IPS-18a (cell line): ENCODE measurements at regions not wholly inside any gene's neighbourhood (a gene's known extent, or its start where the extent isn't known, plus 50 kb on each side); places are given as distances from the start of the nearest gene placed in this dataset.
"Not testable (repeated sequence)": the region's sequence is repeated elsewhere in the genome, so short reads cannot be mapped to it uniquely, and the experiment has no call there.

ENCODE experiments used
- H3K27ac ChIP-seq: one replicate; pipeline ENCODE4 v1.5.1; 2013; ENCODE audit warnings: low read length
- H3K27me3 ChIP-seq: one replicate; pipeline ENCODE4 v1.6.1; 2013; ENCODE audit warnings: mild to moderate bottlenecking, low read length; ENCODE audit not compliant: control insufficient read depth, insufficient read depth
- H3K36me3 ChIP-seq: one replicate; pipeline ENCODE4 v1.6.1; 2013; ENCODE audit warnings: low read depth, low read length; ENCODE audit not compliant: control insufficient read depth
- H3K4me1 ChIP-seq: one replicate; pipeline ENCODE4 v1.6.1; 2013; ENCODE audit warnings: low read depth, low read length; ENCODE audit not compliant: control insufficient read depth
- H3K4me3 ChIP-seq: one replicate; pipeline ENCODE4 v1.5.1; 2013; ENCODE audit warnings: low read length
- H3K9ac ChIP-seq: one replicate; pipeline ENCODE4 v1.6.1; 2013; ENCODE audit warnings: mild to moderate bottlenecking, low read length, moderate library complexity
- H3K9me3 ChIP-seq: one replicate; pipeline ENCODE4 v1.6.1; 2013; ENCODE audit warnings: low read depth, low read length; ENCODE audit not compliant: control insufficient read depth

GRCh38 chr6:49274809-49275769, 188.0 kb downstream of the MMUT start:
- not testable (repeated sequence) for H3K36me3 ChIP-seq, H3K9me3 ChIP-seq, H3K4me1 ChIP-seq, H3K9ac ChIP-seq, H3K27me3 ChIP-seq, H3K4me3 ChIP-seq, H3K27ac ChIP-seq

- no peak overlapping the region for H3K9ac ChIP-seq
- H3K27ac ChIP-seq = no peak overlapping the region
- no peaks in the 10 kb centered on the region for H3K4me1 ChIP-seq
- no peaks in the 10 kb centered on the region for H3K27me3 ChIP-seq
- no peaks in the 10 kb centered on the region for H3K36me3 ChIP-seq
- peaks cover 3% of the 10 kb centered on the region for H3K9me3 ChIP-seq
- H3K4me3 ChIP-seq = no peak overlapping the region
Measured at GRCh38 chr6:49269190-49269589, 193.9 kb downstream of the MMUT start.

GRCh38 chr6:49264909-49265308, 198.1 kb downstream of the MMUT start:
- H3K4me1 ChIP-seq = no peaks in the 10 kb centered on the region
- peaks cover 3% of the 10 kb centered on the region for H3K9me3 ChIP-seq
- no peak overlapping the region for H3K4me3 ChIP-seq
- no peak overlapping the region for H3K27ac ChIP-seq
- no peak overlapping the region for H3K9ac ChIP-seq
- H3K27me3 ChIP-seq = no peaks in the 10 kb centered on the region
- H3K36me3 ChIP-seq = no peaks in the 10 kb centered on the region

GRCh38 chr6:49264496-49264895, 198.6 kb downstream of the MMUT start:
- Histone ChIP-seq H3K9ac (no peak overlapping the region), H3K9me3 (peaks cover 3% of the 10 kb centered on the region), H3K4me3 (no peak overlapping the region), H3K27me3 (no peaks in the 10 kb centered on the region), H3K4me1 (no peaks in the 10 kb centered on the region), H3K27ac (no peak overlapping the region), H3K36me3 (no peaks in the 10 kb centered on the region)

GRCh38 chr6:49257549-49257948, 205.5 kb downstream of the MMUT start:
- H3K27me3 ChIP-seq = no peaks in the 10 kb centered on the region
- no peaks in the 10 kb centered on the region for H3K9me3 ChIP-seq
- no peak overlapping the region for H3K27ac ChIP-seq
- H3K4me3 ChIP-seq = no peak overlapping the region
- H3K36me3 ChIP-seq = no peaks in the 10 kb centered on the region
- H3K4me1 ChIP-seq = no peaks in the 10 kb centered on the region
- H3K9ac ChIP-seq = no peak overlapping the region

- Histone ChIP-seq H3K9ac (no peak overlapping the region), H3K36me3 (no peaks in the 10 kb centered on the region), H3K4me1 (no peaks in the 10 kb centered on the region), H3K4me3 (no peak overlapping the region), H3K27me3 (no peaks in the 10 kb centered on the region), H3K9me3 (no peaks in the 10 kb centered on the region), H3K27ac (no peak overlapping the region)
Measured at GRCh38 chr6:49255335-49255734, 207.7 kb downstream of the MMUT start.

GRCh38 chr6:49252901-49253300, 210.2 kb downstream of the MMUT start:
- H3K27ac ChIP-seq = no peak overlapping the region
- H3K36me3 ChIP-seq = no peaks in the 10 kb centered on the region
- H3K4me3 ChIP-seq = no peak overlapping the region
- H3K9me3 ChIP-seq = no peaks in the 10 kb centered on the region
- no peaks in the 10 kb centered on the region for H3K4me1 ChIP-seq
- H3K9ac ChIP-seq = no peak overlapping the region
- H3K27me3 ChIP-seq = no peaks in the 10 kb centered on the region

GRCh38 chr6:49233483-49233882, 229.6 kb downstream of the MMUT start:
- no peak overlapping the region for H3K9ac ChIP-seq
- no peak overlapping the region for H3K27ac ChIP-seq
- H3K4me3 ChIP-seq = no peak overlapping the region
- H3K36me3 ChIP-seq = no peaks in the 10 kb centered on the region
- H3K9me3 ChIP-seq = no peaks in the 10 kb centered on the region
- H3K4me1 ChIP-seq = no peaks in the 10 kb centered on the region
- no peaks in the 10 kb centered on the region for H3K27me3 ChIP-seq

- Histone ChIP-seq H3K27me3 (no peaks in the 10 kb centered on the region), H3K9me3 (peaks cover 2% of the 10 kb centered on the region), H3K27ac (no peak overlapping the region), H3K36me3 (no peaks in the 10 kb centered on the region), H3K4me3 (no peak overlapping the region), H3K4me1 (no peaks in the 10 kb centered on the region), H3K9ac (no peak overlapping the region)
Measured at GRCh38 chr6:49225471-49225870, 237.6 kb downstream of the MMUT start.

GRCh38 chr6:49220293-49220692, 242.8 kb downstream of the MMUT start:
- H3K9me3 ChIP-seq = peaks cover 5% of the 10 kb centered on the region
- no peaks in the 10 kb centered on the region for H3K36me3 ChIP-seq
- H3K4me1 ChIP-seq = no peaks in the 10 kb centered on the region
- no peak overlapping the region for H3K4me3 ChIP-seq
- H3K27ac ChIP-seq = no peak overlapping the region
- H3K9ac ChIP-seq = no peak overlapping the region
- no peaks in the 10 kb centered on the region for H3K27me3 ChIP-seq

GRCh38 chr6:49205526-49205925, 257.5 kb downstream of the MMUT start:
- H3K9ac ChIP-seq = no peak overlapping the region
- no peak overlapping the region for H3K4me3 ChIP-seq
- H3K4me1 ChIP-seq = no peaks in the 10 kb centered on the region
- H3K27ac ChIP-seq = no peak overlapping the region
- no peaks in the 10 kb centered on the region for H3K27me3 ChIP-seq
- no peaks in the 10 kb centered on the region for H3K9me3 ChIP-seq
- no peaks in the 10 kb centered on the region for H3K36me3 ChIP-seq

- Histone ChIP-seq H3K27me3 (no peaks in the 10 kb centered on the region), H3K36me3 (no peaks in the 10 kb centered on the region), H3K9ac (no peak overlapping the region), H3K27ac (no peak overlapping the region), H3K9me3 (no peaks in the 10 kb centered on the region), H3K4me3 (no peak overlapping the region), H3K4me1 (no peaks in the 10 kb centered on the region)
Measured at GRCh38 chr6:49202924-49203536, 260.0 kb downstream of the MMUT start.
